AG04449 (cell line): ENCODE measurements at regions not wholly inside any gene's neighbourhood (a gene's known extent, or its start where the extent isn't known, plus 50 kb on each side); places are given as distances from the start of the nearest gene placed in this dataset.

Source experiments
- CTCF ChIA-PET: fragments of 350-600 bp; formaldehyde crosslinking; extraction: SDS; loops from one replicate; lab custom pipeline; 2021; ENCODE audit warnings: antibody characterized with exemption; lab: Yijun Ruan, JAX
- POLR2A ChIA-PET: fragments of 400-600, 350-600 bp; formaldehyde crosslinking; extraction: SDS; loops from one replicate; lab custom pipeline; 2020; ENCODE audit warnings: antibody characterized with exemption, inconsistent platforms; lab: Yijun Ruan, JAX
- DNase-seq: peaks from one replicate; pipeline ENCODE4 v3.0.0-alpha.2; 2010; ENCODE audit warnings: low read depth, low spot score
- H3K4me3 ChIP-seq: 2 replicates; pipeline ENCODE4 v1.5.1; 2011; ENCODE audit warnings: low read depth, mild to moderate bottlenecking, control low read depth, low read length
- CTCF ChIP-seq: IDR thresholded peaks from one replicate; pipeline ENCODE4 v1.5.1; 2011; ENCODE audit warnings: mild to moderate bottlenecking, moderate library complexity, low read length, control low read depth, inconsistent platforms; ENCODE audit not compliant: insufficient read depth; ENCODE audit errors: missing control alignments

DNA sequence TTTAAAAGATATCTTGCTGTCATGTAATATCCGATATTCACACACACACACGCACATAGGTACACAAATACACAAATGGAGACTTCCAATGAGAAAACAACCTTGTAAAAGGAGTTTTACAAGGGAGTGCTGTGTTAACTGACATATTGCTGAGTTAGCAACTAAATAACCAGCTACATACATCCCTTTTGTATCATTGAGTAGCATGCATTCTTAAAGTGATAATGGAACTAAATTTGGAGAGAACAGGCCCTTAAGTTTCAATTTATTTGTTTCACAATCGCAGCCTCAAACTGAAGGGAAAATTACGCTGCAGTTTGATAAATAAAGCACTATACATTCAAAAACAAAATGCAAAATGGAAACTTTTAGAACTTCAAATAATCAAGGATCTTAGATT is 1046.0 kb upstream of the NR2F2 start:
- H3K4me3 ChIP-seq: no peak overlapping the region
- no peak for TF ChIP-seq CTCF
- DNase-seq: no peak
- POLR2A ChIA-PET: no interaction called here
- CTCF ChIA-PET: interaction anchor here (6.0 kb wide), 1 partner anchor 7 kb away, joined by 37 read pairs; no protein-coding TSS in a partner anchor

DNA sequence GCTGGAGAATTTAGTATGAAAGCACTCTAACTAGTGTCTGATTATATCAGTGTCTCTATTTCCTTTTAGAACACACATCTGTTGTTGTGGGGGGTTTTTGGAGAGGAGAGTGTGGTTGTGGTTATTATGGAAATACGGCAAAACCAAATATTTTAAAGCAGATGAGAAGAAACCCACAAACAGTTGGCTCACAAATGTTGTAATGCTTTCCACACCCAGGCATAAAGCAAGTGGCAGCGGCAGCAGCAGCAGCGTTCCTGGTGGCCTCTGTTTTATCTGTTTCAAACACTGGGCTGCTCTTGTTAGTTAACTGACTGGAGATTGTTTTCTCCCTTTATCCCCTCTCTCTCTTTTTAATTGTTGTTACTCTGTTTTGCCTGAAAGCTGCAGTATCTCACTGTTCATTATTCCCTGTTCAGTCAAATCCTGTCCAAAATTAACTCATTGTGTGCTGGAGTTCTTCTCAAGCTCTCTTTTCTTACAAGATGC is 1045.5 kb upstream of the NR2F2 start:
- H3K4me3 ChIP-seq: no peak overlapping the region
- ChIA-PET POLR2A (no interaction called here), CTCF (interaction anchor here (1.0 kb wide), 1 partner anchor 260 kb away, joined by 3 read pairs; no protein-coding TSS in a partner anchor)
- TF ChIP-seq CTCF: no peak
- no peak for DNase-seq

GRCh38 chr15:95286352-95286880 is 1044.1 kb upstream of the NR2F2 start:
- no peak for TF ChIP-seq CTCF
- CTCF ChIA-PET: interaction anchor here (1.1 to 1.3 kb wide), 2 partner anchors 27 to 1041 kb away, joined by 3 read pairs; no protein-coding TSS in a partner anchor
- POLR2A ChIA-PET: no interaction called here
- no peak for DNase-seq
- H3K4me3 ChIP-seq: no peak overlapping the region

DNA sequence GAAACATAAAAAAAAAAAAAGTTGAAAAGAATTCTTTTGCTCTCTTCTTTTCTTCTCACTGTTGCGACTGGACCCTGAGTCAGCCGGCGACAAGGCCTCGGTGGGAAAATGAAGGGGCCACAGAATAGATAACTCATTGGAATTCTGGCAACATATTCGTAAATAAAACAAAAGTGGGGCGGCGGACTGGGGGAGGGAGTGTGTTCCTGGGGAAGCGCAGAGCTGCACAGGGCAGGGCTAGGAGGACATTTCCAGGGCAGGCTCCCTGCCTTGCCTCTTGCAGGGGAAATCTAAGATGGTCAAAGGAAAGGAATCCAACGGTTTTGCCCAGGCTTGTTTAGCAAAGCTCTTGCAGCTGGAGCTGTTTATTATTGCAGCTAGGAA is 1042.8 kb upstream of the NR2F2 start:
- CTCF ChIA-PET: interaction anchor here (0.9 to 1.4 kb wide), 2 partner anchors 12 to 16 kb away, joined by 3 to 4 read pairs; no protein-coding TSS in a partner anchor
- no peak for DNase-seq
- no peak overlapping the region for H3K4me3 ChIP-seq
- TF ChIP-seq CTCF: no peak
- POLR2A ChIA-PET: no interaction called here

GRCh38 chr15:95288626-95289025 is 1041.9 kb upstream of the NR2F2 start:
- DNase-seq: no peak
- no peak for TF ChIP-seq CTCF
- CTCF ChIA-PET: interaction anchor here (1.4 to 1.6 kb wide), 3 partner anchors 15 to 1039 kb away, joined by 4 to 6 read pairs (median 4); no protein-coding TSS in a partner anchor
- no peak overlapping the region for H3K4me3 ChIP-seq
- POLR2A ChIA-PET: no interaction called here

DNA sequence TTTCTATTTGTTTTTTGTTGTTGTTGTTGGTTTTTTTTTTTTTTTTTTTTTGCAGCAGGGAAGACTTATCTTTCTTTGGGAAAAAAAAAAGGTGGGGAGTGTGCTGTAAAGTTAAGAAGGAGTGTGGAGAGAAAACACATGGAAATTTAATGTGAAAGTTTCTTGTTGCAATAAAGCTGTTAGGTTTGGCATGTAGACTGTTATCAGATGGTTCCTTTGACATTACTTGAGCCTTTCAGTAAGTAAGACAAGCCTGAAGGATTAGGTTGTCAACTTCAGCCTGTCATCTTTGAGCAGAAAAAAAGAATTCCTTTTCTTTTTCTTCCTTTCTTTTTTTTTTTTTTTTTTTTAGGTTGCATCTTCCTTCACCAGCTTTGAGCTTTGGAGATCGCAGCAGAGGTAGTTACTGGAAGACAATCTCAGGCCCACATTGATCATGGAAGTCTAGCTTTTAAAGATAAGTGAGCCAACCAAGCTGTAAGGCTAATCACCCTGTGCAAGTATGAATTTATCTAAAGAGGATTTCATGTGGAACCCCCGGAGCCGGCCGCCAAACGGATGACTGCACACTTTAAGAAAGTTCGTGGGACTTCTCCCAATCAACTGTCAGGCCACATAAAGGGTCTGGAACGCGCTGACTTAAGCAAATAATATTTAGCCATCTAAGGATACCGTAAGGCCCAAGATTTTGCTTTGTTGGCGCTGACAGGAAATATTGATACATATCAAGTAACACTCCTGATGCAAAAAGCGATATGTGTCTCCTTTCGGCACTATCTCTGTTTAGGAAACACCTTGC is 1040.1 kb upstream of the NR2F2 start:
- no peak for TF ChIP-seq CTCF
- CTCF ChIA-PET: interaction anchor here (0.9 to 4.8 kb wide), 8 partner anchors 9 to 268 kb away, joined by 3 to 37 read pairs (median 6); no protein-coding TSS in a partner anchor
- POLR2A ChIA-PET: no interaction called here
- H3K4me3 ChIP-seq: no peak overlapping the region
- DNase-seq: no peak
